CD4-positive, alpha-beta T cell treated with Interleukin-21 for 1 hour (primary cell): ENCODE measurements at regions not wholly inside any gene's neighbourhood (a gene's known extent, or its start where the extent isn't known, plus 50 kb on each side); places are given as distances from the start of the nearest gene placed in this dataset.
A peak's percentile ranks its signal among the peaks of the same experiment; 100 is the strongest.
"Not testable (repeated sequence)": the region's sequence is repeated elsewhere in the genome, so short reads cannot be mapped to it uniquely, and the experiment has no call there.

Source experiments
- DNase-seq: peaks from one replicate; pipeline ENCODE4 v3.0.0-alpha.2; 2020

- no peak for DNase-seq
Measured at GRCh38 chr3:30305021-30305420, 301.4 kb upstream of the TGFBR2 start.

GRCh38 chr3:30306896-30307295, 299.5 kb upstream of the TGFBR2 start:
- no peak for DNase-seq

GRCh38 chr3:30307372-30307950, 298.9 kb upstream of the TGFBR2 start:
- no peak for DNase-seq

- DNase-seq: no peak
Measured at GRCh38 chr3:30308131-30308530, 298.3 kb upstream of the TGFBR2 start.

- no peak for DNase-seq
Measured at GRCh38 chr3:30309961-30310954, 296.1 kb upstream of the TGFBR2 start.

- DNase-seq: no peak
Measured at GRCh38 chr3:30311781-30312180, 294.6 kb upstream of the TGFBR2 start.

- DNase-seq: no peak
Measured at GRCh38 chr3:30313840-30314239, 292.6 kb upstream of the TGFBR2 start.

- DNase-seq: no peak
Measured at GRCh38 chr3:30314757-30315325, 291.6 kb upstream of the TGFBR2 start.

- DNase-seq: no peak
Measured at GRCh38 chr3:30315447-30315846, 291.0 kb upstream of the TGFBR2 start.

GRCh38 chr3:30317561-30317960, 288.8 kb upstream of the TGFBR2 start:
- DNase-seq: no peak

- no peak for DNase-seq
Measured at GRCh38 chr3:30318110-30318509, 288.3 kb upstream of the TGFBR2 start.

- peak; percentile 61 for DNase-seq
Measured at GRCh38 chr3:30319713-30320112, 286.7 kb upstream of the TGFBR2 start.

GRCh38 chr3:30320392-30320791, 286.0 kb upstream of the TGFBR2 start:
- DNase-seq: no peak

- DNase-seq: no peak
Measured at GRCh38 chr3:30321065-30321464, 285.3 kb upstream of the TGFBR2 start.

GRCh38 chr3:30323649-30324048, 282.8 kb upstream of the TGFBR2 start:
- DNase-seq: not testable (repeated sequence)

GRCh38 chr3:30324587-30324986, 281.8 kb upstream of the TGFBR2 start:
- DNase-seq: no peak

- not testable (repeated sequence) for DNase-seq
Measured at GRCh38 chr3:30327976-30328375, 278.4 kb upstream of the TGFBR2 start.

GRCh38 chr3:30328935-30329334, 277.5 kb upstream of the TGFBR2 start:
- not testable (repeated sequence) for DNase-seq

- no peak for DNase-seq
Measured at GRCh38 chr3:30331519-30331918, 274.9 kb upstream of the TGFBR2 start.

- DNase-seq: no peak
Measured at GRCh38 chr3:30332196-30333021, 274.0 kb upstream of the TGFBR2 start.

GRCh38 chr3:30333143-30333542, 273.3 kb upstream of the TGFBR2 start:
- DNase-seq: no peak

GRCh38 chr3:30333903-30334302, 272.5 kb upstream of the TGFBR2 start:
- DNase-seq: no peak

GRCh38 chr3:30340500-30340899, 265.9 kb upstream of the TGFBR2 start:
- no peak for DNase-seq
